C4-2B (cell line): ENCODE measurements at regions not wholly inside any gene's neighbourhood (a gene's known extent, or its start where the extent isn't known, plus 50 kb on each side); places are given as distances from the start of the nearest gene placed in this dataset.

Source experiments
- CTCF ChIP-seq: fragments of 450-650 bp; conservative IDR thresholded peaks from 2 replicates; pipeline ENCODE4 v1.5.1; 2017; ENCODE audit warnings: mild to moderate bottlenecking
- ZFX ChIP-seq: fragments of 450-650 bp; IDR thresholded peaks from 2 replicates; pipeline ENCODE4 v1.6.1; 2017

GRCh38 chr2:12330916-12331315 lies 385.8 kb upstream of the TRIB2 start:
- TF ChIP-seq CTCF (no peak), ZFX (no peak)
